ENCODE measurements at regions not wholly inside any gene's neighbourhood (a gene's known extent, or its start where the extent isn't known, plus 50 kb on each side); places are given as distances from the start of the nearest gene placed in this dataset.

DNA sequence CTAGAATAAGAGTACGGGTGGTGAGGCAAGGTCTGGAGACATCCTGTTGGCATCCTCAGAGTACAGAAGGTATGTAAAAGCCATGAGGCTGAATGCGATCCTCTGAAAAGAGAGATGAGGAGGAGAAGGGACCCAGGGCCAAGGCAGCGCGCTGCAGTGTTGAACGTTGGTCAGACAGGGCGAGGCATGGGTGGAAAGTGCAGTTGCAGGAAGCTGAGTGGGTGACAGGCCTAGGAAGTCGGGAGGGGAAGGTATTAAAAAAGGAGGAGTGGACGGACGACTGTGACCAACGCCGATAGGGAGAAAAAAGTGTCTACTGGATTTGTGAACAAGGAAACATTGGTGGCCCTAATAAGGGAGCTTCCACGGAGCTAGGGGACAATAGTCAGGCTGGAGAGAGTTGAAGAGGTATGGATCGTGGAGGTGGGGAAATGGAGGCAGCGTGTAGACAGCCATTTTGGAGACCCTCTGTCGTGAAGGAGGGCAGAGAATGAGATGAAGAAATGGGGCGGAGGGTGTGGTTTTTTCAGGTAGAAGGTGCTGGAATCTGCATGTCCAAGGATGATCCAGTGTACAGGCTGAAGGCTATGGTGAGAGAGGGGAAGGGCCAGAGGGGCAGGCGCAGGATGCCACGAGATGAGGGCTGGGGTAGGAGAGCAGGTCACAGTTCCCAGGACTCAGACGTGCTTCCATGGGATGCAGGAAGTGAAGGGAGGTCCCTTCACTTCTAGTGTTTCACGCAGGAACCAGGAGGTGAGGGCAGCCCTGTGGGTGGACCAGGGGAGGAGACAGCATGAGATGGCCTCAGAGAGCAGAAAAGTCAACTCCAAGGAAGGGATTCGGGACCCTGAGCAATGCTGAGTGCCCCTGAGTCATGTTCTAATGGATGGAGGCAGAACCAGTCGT lies 115.9 kb downstream of the ASB7 start:
- TF ChIP-seq POLR2A (IDR thresholded peaks at IDR 0.05; ENCODE audit: low read depth, low read length) = no peak
- TF ChIP-seq, protein P1, sequence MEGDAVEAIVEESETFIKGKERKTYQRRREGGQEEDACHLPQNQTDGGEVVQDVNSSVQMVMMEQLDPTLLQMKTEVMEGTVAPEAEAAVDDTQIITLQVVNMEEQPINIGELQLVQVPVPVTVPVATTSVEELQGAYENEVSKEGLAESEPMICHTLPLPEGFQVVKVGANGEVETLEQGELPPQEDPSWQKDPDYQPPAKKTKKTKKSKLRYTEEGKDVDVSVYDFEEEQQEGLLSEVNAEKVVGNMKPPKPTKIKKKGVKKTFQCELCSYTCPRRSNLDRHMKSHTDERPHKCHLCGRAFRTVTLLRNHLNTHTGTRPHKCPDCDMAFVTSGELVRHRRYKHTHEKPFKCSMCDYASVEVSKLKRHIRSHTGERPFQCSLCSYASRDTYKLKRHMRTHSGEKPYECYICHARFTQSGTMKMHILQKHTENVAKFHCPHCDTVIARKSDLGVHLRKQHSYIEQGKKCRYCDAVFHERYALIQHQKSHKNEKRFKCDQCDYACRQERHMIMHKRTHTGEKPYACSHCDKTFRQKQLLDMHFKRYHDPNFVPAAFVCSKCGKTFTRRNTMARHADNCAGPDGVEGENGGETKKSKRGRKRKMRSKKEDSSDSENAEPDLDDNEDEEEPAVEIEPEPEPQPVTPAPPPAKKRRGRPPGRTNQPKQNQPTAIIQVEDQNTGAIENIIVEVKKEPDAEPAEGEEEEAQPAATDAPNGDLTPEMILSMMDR (IDR thresholded peaks at IDR 0.05 in 2 of 3, conservative IDR thresholded peaks at IDR 0.05 in 1 of 3; ENCODE audit: control insufficient read depth in 2 of 3, extremely low read depth in 1 of 3, insufficient read depth in 1 of 3, low read depth in 3 of 3, low read length in 3 of 3) = no peak
- TF ChIP-seq, protein P2, sequence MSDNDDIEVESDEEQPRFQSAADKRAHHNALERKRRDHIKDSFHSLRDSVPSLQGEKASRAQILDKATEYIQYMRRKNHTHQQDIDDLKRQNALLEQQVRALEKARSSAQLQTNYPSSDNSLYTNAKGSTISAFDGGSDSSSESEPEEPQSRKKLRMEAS (IDR thresholded peaks at IDR 0.05; ENCODE audit: low read depth, low read length) = no peak
- no peak for TF ChIP-seq CEBPB (IDR thresholded peaks at IDR 0.05; ENCODE audit: borderline replicate concordance in 1 of 2, low read depth in 2 of 2, low read length in 2 of 2)

Data from GM12878 (cell line).